HG03108 (cell line): ENCODE measurements at regions not wholly inside any gene's neighbourhood (a gene's known extent, or its start where the extent isn't known, plus 50 kb on each side); places are given as distances from the start of the nearest gene placed in this dataset.
"Not testable (repeated sequence)": the region's sequence is repeated elsewhere in the genome, so short reads cannot be mapped to it uniquely, and the experiment has no call there.

Experiments
- ATAC-seq: cut with Tn5 transposase; IDR thresholded peaks from one replicate; pipeline ENCODE4 v1.9.1; 2021; ENCODE audit warnings: moderate library complexity; ENCODE audit not compliant: unreplicated experiment

- ATAC-seq = no peak
Observed at GRCh38 chr15:75100679-75101078, 77.3 kb downstream of the PPCDC start.

DNA sequence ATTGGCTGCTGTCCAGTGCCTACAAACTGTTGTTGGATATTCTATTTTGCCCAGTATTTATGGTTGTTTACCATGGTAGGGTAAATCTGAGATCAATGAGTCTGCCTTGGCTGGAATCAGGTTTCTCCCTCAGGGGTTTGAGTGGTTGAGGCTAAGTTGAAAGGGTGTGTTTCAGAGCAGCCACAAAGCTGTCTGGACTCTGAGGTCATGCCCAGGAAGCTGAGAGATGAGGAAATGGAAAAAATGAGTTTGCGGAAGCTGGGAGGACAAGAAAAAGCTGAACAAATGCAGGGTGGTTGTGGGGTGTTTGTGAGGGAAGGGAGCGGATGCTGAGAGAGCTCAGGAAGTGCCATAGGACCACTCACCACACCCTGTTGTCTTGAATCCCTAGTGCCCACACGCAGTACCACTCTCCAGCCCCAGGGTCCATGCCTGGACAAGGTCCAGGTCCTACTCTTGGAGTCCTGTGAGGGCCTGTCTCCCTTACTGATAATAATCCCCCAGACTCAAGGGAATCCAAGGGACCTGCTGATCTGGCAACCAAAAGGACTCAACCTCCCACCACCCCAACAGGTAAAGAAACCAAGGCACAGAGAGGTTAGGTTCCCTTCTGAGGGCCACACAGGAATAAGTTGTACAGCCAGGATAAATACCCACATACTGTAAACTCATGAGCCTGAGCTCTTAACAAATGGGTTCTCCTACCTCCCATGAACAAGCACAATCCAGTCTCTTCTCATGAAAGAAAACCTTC, 81.6 kb downstream of the PPCDC start:
- ATAC-seq = peak; percentile 46

DNA sequence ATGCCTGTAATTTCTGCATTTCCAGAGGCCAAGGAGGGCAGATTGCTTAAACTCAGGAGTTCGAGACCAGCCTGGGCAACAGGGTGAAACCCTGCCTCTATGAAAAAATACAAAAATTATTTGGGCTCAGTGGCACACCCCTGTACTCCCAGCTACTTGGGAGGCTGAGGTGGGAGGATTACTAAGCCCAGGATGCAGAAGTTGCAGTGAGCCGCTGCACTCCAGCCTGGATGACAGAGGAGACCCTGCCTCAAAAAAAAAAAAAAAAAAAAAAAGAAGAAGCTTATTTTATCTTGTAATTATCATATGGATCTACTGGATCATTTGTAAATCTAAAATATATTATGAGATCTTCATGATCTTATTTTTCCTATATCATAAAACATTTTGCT, 84.1 kb downstream of the PPCDC start:
- no peak for ATAC-seq

DNA sequence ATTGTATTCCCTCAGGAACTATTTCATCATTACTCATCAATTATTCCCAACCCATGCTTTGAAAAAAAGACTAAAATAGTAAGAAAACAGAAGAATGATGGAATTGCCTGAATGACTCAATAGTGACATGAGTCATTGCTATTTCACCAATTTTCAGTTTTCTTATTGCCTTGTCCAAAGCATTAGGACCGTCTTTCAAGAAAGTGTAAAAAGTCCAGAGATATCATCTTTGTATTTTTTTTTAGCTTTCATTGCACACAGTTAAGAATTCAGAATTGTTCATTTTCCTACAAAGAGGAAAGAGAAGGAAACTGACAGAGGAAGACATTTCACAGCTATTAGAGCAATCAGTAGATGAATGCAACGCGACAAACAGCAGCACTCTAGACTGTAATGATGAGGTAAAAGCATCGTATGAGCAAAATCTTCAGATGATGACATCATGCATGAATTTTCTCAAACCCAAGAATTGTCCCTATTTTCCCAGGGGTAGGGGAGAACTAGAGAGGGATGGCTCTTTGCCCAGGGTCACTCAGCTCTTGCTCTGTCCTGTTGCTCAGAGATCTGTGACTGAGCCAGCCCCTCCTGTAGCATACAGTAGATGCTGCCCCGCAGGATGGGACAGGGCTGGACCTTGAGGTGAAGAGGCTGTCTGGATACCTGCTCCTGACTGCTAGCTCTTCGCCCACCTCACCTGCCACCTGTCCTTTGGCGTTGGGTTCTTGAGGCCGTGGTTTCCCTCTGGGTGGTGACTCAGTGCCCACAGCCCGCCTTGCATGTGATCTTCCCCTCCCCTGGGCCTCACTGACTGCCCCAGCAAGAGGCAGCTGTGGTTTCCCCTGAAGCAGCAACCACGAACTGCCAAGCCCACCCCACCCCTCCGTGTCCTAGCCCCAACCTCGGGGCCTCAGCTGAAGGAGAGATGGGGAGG, 84.8 kb downstream of the PPCDC start:
- peak; percentile 22 for ATAC-seq

DNA sequence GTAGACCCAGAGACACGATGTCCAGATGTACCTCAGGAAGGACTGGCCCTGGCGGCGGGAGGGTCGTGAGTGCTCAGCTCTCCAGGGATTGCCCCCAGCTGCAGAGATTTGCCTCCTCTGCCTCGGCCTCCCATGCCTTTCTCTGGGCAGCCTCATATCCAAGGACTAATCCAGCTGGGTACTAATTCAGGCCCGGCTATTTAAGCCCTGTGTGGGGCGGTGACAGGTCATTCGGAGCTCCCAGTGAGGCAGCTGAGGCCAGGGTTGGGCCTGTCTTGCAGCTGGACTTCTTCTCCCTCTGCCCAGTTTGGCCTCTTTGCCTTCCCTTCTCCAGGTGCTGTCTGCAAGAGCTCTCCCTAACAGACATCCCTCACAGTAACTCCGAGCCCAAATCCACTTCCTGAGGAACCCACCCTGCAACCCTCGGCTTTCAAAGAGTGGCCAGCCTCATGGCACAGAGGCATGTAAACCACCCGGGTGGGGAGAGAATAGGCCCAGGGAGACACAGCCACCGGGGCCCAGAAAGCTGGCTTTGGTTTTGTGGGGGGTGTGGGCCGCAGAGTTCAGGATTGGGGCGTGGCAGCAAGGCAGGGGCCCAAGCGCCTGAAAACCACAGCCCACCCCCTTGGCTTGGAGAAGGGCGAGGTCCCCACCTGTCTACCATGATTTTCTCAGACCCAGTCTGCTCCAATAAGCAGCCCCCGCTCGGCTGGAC, 85.8 kb downstream of the PPCDC start:
- ATAC-seq = no peak

GRCh38 chr15:75109736-75110130, 86.3 kb downstream of the PPCDC start:
- no peak for ATAC-seq

DNA sequence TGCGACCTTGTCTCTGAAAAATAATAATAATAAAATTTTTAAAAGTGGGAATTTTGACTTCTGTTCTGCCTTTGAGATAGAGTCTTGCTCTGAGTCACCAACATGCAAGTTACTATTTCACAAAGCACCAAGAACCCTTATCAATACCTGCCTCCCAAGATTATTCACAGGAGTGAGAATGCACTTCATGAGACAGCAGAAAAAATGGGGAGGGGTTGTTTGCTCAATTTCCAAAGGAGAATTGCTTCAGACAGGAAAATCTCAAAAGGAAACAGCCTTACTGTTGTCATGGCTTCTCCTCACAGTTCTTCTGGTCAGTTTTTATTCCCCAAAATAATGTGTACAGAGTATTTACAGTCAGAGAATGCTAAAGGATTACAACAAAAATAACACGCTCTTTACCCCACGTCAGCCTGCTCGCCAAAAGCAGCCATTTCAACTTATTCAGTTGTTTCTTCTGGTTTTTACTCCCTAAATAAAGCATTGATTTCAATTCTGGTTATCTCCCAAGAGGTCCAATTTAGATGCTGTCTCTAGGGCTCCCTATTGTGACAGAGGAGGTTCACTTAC, 89.0 kb downstream of the PPCDC start:
- ATAC-seq = no peak

- ATAC-seq = peak; percentile 42
Observed at GRCh38 chr15:75112848-75113492, 88.7 kb upstream of the C15orf39 start.

GRCh38 chr15:75114327-75114726, 87.4 kb upstream of the C15orf39 start:
- no peak for ATAC-seq

GRCh38 chr15:75114796-75115195, 86.9 kb upstream of the C15orf39 start:
- ATAC-seq = no peak

GRCh38 chr15:75115411-75115913, 86.2 kb upstream of the C15orf39 start:
- ATAC-seq = not testable (repeated sequence)

- ATAC-seq = not testable (repeated sequence)
Observed at GRCh38 chr15:75116143-75116542, 85.5 kb upstream of the C15orf39 start.

DNA sequence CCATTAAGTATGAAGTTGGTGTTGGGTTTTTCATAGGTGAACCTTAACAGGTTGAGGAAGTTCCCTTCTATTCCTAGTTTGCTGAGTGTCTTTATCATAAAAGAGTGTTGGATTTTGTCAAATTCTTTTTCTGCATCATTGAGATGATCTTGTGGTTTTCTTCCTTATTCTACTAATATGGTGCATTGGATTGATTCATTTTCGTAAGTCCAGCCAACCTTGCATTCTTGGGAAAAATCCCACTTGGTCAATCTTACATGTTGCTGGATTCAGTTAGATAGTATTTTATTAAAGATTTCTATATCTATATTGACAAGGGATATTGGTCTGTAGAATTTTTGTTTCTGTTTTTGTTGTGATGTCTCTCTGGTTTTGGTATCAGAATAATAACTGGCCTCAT, 83.7 kb upstream of the C15orf39 start:
- no peak for ATAC-seq

GRCh38 chr15:75119312-75119711, 82.4 kb upstream of the C15orf39 start:
- not testable (repeated sequence) for ATAC-seq

DNA sequence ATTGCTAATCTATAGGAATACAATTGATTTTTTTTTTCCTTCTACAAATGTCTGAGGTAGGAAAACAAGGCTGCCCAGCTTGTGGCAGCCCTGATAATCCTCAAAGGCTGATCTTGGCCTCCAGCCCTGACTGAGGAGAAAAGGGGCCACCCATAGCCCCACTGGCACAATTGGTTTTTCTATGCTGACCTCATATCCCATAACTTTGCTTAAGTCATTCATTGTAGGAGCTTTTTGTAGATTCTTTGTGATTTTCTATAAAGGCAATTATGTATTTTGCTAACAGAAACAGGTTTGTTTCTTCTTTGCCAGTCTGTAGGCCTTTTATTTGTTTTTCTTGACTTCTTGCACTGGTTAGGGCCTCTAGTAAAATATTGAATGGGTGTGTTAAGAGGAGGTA, 80.2 kb upstream of the C15orf39 start:
- ATAC-seq = no peak

- ATAC-seq = no peak
Observed at GRCh38 chr15:75123395-75123794, 78.3 kb upstream of the C15orf39 start.

- not testable (repeated sequence) for ATAC-seq
Observed at GRCh38 chr15:75124278-75124677, 77.4 kb upstream of the C15orf39 start.

DNA sequence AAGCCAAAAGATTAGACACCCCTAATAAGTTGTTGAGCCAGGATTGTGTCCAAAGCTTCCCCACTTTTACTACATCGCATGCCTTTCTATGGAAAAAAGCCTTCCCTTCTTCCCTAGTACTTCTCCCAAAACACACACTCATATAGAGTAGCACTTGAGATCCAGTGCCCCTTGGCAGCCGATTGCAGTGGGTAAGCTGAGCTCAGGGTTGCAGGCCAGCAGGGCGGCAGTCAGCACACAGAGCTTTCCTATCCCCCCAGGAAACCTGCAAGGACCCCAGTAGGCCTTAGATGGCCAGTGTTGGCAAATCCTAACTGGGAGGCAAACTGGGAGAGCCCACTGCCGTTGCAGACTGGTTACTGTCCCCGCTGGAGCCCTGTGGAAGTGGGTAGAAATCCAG, 75.7 kb upstream of the C15orf39 start:
- no peak for ATAC-seq

GRCh38 chr15:75126864-75127580, 74.7 kb upstream of the C15orf39 start:
- ATAC-seq = no peak

GRCh38 chr15:75129788-75130187, 71.9 kb upstream of the C15orf39 start:
- no peak for ATAC-seq
